ENCODE measurements at regions not wholly inside any gene's neighbourhood (a gene's known extent, or its start where the extent isn't known, plus 50 kb on each side); places are given as distances from the start of the nearest gene placed in this dataset.

DNA sequence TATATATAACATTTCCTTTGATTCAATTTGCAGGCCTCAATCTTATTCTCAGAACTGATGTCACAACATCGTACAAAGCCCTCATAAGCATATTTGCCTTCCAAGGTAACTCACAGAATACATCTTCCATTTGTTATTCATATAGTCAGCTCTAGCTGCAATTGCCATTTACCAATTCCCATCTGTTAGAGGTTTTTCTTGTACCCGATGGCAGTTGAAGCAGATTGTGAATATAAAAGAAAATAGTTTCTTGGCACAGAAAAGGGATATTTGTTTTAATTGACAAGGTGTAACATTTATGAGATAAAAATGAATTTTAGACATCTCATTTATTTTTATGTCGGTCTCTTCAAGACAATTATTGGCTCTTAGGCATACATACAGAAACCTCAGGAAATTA lies 311.3 kb downstream of the TRIML1 start:
- in situ Hi-C loops (cut with MboI; ENCODE audit: low sequenced_read_pairs, unreplicated experiment), result no loop called here
- TF ChIP-seq CTCF (IDR thresholded peaks at IDR 0.05; ENCODE audit: borderline replicate concordance, control extremely low read depth, extremely low read depth, insufficient read depth, missing control alignments), result no peak

GRCh38 chr4:188452097-188452496 lies 312.9 kb downstream of the TRIML1 start:
- in situ Hi-C loops (cut with MboI; ENCODE audit: low sequenced_read_pairs, unreplicated experiment), result no loop called here
- no peak for DNase-seq (ENCODE audit: low spot score)
- TF ChIP-seq CTCF (IDR thresholded peaks at IDR 0.05; ENCODE audit: borderline replicate concordance, control extremely low read depth, extremely low read depth, insufficient read depth, missing control alignments), result no peak

More for the DNA sequence above, 311.3 kb downstream of the TRIML1 start:
- no peak for DNase-seq (ENCODE audit: low spot score)

DNA sequence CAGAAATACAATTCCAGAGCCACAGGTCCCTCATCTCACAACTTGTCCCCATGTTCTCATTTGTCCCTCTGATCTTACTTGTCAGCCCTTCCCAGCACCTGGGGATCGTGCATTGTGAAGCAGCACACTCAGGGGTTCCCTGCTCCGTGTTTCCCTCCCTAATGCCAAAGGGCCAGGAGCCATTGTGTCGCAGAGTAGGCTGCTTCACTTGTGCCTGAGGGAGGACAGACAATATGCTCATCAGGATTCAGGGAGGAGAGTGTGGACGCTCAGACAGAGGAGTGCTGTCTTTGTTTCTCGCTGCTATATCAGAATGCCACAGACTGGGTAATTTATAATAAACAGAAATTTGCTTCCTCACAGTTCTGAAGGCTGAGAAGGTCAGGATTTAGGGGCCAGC lies 315.3 kb downstream of the TRIML1 start:
- no peak for TF ChIP-seq CTCF (IDR thresholded peaks at IDR 0.05; ENCODE audit: borderline replicate concordance, control extremely low read depth, extremely low read depth, insufficient read depth, missing control alignments)
- in situ Hi-C loops (cut with MboI; ENCODE audit: low sequenced_read_pairs, unreplicated experiment), result no loop called here
- no peak for DNase-seq (ENCODE audit: low spot score)

DNA sequence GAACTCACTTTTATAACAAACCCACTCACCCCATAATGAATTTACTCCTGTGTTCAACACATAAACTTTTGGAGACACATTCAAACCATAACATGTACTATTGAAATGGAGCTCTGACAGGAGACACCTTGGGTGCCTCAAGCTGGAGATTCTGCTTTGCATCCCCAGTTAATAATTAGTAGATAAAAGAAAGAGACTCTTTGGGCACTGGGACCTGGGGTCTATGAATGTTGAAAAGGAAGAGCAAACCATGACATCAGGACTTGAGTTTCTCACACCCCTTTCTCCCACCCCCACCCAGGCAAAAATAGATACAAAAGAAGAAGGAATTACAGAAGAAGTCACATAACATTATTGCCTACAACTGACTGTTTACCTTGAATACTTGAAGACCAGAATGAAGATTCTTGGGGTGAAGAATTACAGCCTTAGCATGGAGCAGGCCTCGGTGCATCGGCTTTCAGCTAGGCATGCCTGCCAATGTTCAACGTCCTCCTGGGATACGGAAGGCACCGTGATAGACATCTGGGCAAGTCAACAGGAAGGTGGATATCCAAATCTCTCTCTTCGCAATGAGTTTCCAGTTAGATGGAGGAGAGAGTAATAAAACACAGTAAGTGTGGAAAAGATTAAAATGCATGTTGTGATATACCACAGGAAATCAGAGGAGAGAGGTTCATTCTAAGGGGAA lies 316.0 kb downstream of the TRIML1 start:
- no peak for TF ChIP-seq CTCF (IDR thresholded peaks at IDR 0.05; ENCODE audit: borderline replicate concordance, control extremely low read depth, extremely low read depth, insufficient read depth, missing control alignments)
- DNase-seq (ENCODE audit: low spot score), result no peak
- in situ Hi-C loops (cut with MboI; ENCODE audit: low sequenced_read_pairs, unreplicated experiment), result no loop called here

GRCh38 chr4:188459381-188459780 lies 320.1 kb downstream of the TRIML1 start:
- TF ChIP-seq CTCF (IDR thresholded peaks at IDR 0.05; ENCODE audit: borderline replicate concordance, control extremely low read depth, extremely low read depth, insufficient read depth, missing control alignments), result no peak
- no peak for DNase-seq (ENCODE audit: low spot score)
- in situ Hi-C loops (cut with MboI; ENCODE audit: low sequenced_read_pairs, unreplicated experiment), result no loop called here

GRCh38 chr4:188463909-188464308 lies 324.7 kb downstream of the TRIML1 start:
- in situ Hi-C loops (cut with MboI; ENCODE audit: low sequenced_read_pairs, unreplicated experiment), result no loop called here
- no peak for DNase-seq (ENCODE audit: low spot score)
- no peak for TF ChIP-seq CTCF (IDR thresholded peaks at IDR 0.05; ENCODE audit: borderline replicate concordance, control extremely low read depth, extremely low read depth, insufficient read depth, missing control alignments)
